ENCODE measurements at regions not wholly inside any gene's neighbourhood (a gene's known extent, or its start where the extent isn't known, plus 50 kb on each side); places are given as distances from the start of the nearest gene placed in this dataset.
A peak's percentile ranks its signal among the peaks of the same experiment; 100 is the strongest.

DNA sequence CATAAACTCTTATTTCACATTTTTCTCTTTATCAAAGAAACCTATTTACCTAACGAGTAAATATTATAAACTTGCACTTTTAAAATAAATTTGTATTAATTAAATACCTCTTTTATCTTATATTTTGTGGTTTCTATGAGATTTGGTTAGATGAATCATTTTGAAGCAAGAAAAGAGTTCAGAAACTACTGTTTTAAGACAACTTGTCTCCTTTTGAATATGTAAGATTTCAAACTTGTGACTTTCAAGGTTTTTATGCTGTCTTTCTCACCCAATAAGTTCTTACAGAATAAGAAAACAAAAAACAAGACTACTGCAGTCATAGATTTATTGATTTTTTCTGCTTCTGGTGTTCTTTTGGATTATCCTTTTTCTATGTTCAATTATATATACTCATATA is 339.0 kb downstream of the SNAPC1 start:
- DNase-seq = no peak

DNA sequence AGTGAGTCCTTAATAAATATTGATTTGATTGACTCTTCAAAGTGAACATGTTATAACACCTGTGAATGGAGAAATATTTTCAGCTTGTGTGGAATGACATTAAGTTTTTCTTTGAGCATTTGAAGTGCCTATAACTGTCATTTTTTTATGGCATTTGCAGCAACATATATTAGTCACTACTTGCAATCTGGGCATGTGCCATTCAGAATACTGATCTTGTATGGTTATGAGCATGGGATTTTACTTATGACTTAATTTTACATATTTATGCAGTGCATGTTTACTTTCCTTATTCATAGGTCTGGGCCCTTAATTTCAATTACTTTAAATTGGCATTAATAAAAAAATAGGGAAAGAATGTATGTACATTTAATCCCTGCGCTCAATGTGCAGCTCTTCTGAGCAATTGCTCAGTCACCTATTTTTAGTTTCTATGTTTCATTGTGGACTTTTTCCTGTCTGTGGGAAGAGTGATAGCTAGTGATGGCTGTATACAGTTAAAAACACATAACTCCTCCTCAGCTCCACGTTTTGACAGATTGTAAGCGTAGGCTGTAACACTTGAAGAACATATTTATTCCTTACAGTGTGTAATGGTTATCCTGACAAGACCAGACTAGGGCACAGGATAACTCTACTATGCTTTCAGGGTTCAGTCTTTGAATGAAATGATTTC is 339.6 kb downstream of the SNAPC1 start:
- DNase-seq = no peak

DNA sequence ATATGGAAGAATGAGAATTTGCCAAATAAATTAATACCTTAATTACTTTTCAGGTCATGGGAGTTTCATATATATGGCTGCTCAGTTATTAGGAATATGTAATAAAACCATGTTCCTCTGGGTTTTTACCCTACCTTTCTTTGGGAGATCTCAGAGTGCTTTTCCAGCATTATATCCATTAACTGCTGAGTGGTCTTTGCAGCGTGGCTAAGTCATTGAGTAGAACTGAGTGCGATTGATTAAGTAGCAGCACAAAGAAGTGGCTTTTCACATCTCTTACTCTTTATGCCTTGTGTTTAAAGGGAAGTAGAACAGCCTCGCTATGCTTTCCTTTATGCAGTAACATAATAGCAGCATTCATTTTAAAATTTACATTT is 340.1 kb downstream of the SNAPC1 start:
- no peak for DNase-seq

DNA sequence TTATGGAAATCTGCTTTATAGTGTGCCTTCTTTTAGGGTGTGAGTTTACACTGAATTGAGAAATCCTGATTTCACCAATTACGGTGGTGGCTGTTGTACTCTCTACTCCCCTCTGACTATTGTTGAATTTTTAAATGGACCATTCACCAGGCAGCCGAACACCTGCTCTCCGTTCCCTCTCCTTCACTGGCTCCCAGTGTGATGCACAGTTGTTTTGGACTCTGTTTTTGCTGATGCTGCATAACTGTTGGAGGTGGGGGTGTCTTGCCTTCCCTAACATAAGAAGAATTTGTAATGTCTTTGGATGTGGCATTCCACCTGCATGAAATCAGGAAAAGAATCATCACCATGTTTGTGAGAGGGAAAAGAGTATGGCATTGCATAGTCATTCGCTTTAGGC is 341.2 kb downstream of the SNAPC1 start:
- no peak for DNase-seq

DNA sequence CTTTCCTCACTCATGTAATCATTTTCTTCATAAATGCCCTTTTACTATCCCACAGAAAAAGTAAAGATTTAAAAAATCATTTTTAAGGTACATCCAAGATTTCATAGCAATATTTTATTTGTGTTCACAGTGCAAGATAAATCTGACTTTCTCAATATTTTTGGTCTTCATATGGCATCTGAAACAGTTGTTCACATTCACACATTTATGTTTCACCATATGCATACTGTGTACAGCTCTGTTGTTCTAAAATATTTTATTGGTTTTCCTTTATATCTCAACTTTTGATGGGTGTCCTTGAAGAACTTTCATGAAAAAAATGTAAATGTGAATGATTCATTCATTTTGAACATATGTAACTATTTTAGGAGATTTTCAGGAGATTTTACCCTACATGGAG is 348.7 kb downstream of the SNAPC1 start:
- no peak for DNase-seq

DNA sequence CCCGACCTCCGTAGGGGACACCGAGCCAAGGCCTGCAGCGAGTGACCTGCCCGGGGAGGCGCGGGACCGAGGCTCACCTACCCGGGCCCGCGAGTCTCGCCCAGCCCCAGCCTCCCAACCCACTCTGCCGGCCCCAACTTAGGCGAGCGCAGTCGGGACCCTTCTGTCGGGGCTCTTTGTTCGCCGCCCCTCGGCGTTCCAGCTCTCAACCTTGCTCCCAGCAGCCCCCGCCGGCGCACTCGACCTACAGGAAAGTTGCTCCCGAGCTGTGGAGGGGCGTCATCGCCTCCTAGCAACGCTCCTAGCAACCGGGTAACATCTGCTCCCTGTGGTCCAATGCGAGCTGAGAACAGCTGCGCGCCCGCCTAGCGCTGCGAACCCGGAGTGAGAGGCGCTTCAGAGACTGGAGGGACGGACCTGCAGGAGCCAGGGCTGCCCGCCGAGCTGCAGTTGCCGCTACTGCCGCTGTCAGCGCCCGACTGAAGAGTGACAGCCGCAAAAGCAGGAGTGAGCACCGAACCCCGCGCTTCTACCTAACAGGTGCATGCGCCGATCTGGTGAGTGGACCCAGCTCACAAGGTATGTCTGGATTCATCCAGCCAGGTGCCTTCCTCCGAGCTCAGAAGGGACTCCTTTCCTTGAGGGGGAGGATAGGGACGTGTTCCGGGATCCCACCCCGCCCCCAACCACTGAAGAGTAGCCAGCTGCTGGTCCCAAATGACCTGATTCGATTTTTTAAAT is 355.0 kb downstream of the SNAPC1 start:
- DNase-seq = peak; percentile 57

DNA sequence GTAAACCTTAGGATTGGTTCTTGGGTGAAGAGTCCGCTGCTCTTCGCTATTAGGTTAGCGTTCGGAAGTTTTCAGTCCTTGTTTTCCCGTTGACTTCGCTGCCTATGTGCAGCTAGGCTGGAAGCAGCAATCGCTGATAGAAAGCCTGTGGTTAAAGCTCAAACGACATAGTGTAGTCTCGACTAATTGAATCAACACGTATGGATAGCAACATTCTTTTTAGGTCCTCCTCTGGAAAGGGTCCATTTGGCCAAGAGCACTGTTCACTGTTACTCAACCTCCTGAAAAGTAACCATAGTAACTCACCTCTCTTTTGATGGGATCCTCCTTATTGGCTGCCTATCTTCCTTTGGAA is 355.5 kb downstream of the SNAPC1 start:
- no peak for DNase-seq

DNA sequence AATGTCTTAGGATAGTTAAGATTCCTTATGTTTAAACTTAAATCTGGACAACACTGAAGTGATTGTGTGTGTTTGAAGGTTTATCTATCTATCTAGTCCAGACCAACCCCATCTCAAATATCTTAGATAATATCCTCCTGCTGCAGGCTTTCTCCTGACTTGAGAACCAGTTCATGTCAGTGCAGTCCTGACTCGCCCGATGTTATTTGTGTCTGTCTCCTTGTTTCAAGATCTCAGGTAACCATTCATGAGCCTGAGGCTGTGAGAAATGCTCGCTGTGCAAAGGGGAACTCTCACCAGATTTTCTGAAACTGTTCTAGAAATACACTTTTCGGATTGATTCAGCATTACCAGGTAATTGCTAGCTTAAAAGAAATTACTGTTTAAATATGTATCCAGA is 356.2 kb downstream of the SNAPC1 start:
- DNase-seq = no peak

DNA sequence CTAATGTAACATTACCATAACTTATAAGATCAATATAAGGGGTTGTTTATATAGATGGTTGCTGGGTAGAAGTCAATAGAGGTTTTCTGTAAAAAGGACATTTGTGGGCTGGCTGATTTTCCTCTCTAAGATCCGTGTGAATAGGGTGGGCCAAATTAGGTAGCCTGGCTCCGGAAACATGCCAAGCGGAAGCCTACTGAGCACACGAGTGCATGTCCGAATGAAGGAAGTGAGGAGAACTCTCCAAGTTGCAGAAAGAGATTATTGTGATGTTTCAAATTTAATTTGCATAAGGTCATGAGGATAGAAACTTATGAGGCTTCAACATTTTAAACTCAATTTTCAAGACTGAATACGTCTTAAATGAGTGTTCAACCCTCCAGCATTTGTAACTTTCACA is 356.7 kb downstream of the SNAPC1 start:
- no peak for DNase-seq

DNA sequence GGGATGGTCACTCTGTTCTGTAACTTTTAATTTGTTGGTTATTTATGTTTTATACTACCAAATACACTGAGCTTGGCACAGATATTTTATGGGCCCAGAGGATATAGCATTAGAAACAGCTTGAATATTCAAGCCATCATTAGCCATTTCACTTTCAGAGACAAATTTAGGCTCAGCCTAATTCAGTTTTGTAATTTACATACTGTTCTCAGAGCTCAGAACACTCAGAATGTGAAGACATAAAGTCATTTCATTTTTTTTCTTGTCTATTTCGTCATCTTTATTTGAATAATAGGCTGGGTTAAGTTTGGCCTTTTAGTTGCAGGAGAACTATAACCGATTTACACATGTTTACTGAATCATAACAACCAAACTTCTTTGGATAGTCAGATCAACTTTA is 361.7 kb downstream of the SNAPC1 start:
- no peak for DNase-seq

DNA sequence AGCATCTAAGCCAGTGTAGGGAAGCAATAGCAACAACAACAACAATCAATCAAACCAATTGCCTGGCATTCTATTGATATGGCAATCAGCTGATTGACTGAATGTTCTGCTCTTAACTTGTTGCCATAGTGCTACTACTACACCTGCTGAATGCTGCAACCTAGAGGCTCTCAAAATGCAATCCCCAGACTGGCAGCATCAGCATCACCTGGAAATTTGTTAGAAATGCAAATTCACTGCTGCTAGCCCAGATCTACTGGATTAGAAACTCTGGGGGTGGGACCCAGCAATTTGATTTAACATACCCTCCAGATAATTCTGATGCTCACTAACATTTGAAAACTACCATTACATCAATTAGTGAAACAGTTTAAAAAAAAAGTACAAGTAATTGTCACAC is 363.6 kb downstream of the SNAPC1 start:
- no peak for DNase-seq

DNA sequence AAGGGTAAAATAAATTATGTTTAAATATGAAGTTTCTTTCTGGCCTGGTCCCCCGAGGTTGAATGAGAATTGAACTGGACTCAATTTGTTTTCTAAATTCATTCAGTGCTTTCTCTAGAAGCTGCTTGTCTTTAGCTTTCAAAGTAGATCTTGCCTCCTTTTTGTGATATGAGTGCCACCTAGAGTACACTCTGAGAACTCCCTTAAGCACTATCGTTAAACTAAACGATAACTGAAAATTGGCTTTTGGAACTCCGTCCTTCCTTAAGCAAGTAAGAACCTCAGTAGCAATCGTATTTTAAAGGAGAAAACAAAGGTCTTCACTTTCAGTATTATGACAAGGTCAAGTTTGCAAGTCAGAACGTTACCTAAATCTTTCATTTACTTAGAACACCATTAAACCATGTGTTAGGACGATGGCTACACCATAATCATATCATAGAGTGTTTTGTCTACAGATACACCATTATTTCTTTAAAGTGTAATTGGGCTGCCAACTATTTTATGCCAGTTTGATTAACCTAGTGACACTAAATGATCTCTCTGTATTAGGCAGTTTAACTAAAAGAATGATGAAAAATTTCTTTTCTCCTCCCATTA is 364.8 kb downstream of the SNAPC1 start:
- DNase-seq = peak; percentile 41

DNA sequence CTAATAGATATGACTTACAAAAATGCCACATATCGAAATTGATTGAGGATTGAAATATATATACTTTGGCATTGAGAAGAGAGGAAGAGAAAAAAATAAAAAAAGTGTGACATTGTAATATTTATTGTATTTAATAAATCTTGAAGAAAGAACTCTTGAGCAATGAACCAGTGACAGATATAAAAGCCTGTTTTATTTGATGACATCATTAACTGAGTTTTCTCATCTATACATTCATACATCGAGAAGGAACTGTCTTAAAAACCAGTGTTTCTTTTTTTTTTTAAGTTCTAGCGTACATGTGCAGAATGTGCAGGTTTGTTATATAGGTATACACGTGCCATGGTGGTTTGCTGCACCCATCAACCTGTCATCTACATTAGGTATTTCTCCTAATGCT is 368.2 kb downstream of the SNAPC1 start:
- DNase-seq = no peak

DNA sequence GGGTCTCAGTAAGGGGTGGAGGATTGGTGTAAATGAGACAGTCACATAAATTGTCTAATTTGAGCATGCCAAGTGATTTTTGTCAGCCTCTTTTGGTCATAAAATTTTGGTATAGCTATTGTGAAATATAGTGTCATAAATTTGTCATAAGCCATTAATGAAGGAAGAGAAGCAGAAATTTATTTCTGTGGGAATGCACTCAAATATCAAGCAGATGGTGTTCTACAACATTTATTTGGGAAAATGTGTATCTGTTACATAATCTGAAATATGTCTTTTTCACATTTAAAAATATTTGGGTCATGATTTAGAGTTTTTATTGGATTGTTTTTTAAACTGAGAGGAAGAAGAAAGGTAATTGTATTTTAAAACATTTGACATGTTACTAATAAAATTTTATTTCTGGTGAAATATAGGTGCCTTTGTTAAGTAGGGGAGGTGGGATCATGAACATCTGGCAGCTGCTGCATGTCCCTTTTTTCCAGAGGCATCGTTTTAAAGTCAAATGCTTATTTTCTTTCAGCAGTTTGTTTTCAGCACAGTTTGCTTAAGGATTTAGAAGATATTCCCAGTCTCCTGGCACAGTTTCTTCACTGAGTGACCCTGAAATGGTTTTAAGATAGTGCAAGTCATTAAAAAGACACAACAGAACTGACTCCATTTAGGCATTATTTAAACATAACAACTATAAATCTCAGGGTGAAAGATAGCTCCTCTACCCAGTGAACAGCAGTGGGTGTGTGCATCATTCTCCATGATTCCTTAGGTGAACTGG is 371.7 kb downstream of the SNAPC1 start:
- DNase-seq = no peak

DNA sequence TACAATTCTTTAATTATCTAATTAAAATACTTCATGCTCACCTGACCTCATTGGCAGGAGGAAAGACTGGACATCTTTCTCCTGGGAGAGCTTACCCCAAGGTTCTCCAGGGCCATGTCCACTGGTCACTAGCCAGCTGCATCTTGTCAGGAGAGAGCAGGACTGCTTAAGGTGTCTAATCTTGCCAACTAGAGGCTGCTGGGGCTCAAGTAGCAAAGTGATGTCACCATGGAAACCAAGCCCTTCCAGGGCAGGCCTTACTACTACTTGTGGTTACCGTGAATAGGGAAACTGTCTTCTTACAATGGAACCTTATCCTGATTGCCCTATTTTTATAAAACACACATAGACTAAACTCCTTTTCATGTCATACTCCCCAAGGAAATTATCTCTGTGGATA is 376.4 kb downstream of the SNAPC1 start:
- DNase-seq = no peak

DNA sequence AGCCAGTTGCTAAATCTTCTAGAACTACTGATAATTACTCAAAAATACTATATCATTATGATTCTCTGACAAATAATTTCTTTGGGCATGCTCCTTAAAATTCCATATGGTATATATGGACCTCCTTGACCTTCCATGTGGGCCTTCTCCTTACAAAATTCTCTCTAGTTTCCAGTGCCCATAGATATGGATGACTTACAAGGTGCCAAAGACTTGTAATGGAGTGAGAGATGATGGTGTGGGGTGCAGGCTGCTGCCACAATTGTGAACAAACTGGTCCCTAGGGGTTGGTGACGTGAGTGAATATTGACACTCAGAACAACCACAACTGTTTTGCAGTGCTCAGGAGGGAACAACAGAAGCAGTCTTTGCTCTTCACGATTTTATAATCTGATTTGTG is 378.9 kb downstream of the SNAPC1 start:
- no peak for DNase-seq

DNA sequence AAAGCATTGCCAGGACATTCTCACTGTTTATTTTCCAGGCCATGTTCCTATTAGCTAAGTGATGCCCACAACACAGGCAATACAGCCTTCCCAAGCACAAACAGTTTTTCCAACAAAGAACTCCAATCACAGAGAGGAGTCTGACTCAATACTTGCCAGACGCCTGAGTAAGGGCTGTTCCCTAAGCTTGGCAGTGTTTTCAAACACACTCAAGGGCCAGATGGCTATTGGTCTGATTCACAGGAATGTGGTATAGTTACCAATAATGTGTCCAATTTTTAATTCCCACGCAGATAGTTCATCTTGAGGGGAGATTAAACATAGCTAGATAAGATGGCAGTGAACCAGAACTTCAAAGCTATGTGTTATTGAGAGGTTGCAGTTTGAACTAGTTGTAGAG is 381.0 kb downstream of the SNAPC1 start:
- peak; percentile 6 for DNase-seq

DNA sequence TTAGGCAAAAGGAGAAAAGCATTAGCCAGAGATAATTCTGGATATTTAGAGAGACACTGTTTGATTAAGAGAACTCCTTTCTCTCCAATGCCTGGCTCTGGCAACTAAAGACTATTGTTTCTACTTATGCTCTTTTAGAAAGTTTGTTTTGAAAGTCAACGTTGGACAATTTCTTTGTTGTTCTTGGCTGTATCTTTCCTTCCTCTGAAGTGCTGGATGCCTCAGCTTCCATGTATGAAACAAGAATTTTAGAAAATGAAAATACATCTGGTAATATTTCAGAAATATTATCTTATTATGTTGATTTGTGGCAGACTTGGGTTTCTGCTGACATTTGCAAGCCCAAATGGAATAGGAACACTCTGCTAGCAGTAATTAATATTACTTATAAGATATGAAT is 382.6 kb downstream of the SNAPC1 start:
- no peak for DNase-seq

DNA sequence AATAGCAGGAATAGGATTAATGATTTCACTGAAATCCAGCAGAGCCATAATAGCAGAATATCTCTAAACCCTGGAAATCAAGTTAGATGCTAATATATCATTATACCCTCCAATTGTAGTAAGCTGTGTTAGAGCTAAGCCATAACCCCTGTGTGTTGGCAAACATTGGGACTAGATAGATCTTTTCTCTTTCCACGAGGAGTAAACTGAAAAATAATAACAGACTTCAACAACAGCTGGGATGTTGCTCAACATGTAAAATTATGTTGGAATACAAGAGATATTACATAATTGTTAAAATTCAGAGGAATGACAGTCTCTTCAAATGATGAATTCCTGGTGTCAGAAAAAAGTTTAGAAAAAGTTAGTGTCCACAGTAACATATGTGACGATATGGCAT is 383.8 kb downstream of the SNAPC1 start:
- DNase-seq = no peak

DNA sequence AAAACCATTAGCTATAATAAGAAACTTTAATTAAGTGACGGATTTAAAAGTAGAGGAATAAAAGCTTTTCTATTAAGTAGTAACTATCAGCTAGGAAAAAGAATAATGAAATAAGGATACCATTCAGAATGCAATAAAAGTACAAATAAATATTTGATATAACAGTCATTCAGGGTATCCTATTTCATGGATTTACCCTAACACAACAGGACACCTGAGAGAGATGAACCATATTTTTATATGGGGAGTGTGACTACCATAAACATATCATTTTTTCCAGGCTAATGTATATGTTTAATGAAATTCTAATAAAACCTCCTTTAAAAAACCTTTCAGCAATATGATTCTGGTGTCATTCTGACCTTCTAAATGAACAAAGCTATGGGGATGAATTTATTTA is 393.8 kb downstream of the SNAPC1 start:
- DNase-seq = no peak

DNA sequence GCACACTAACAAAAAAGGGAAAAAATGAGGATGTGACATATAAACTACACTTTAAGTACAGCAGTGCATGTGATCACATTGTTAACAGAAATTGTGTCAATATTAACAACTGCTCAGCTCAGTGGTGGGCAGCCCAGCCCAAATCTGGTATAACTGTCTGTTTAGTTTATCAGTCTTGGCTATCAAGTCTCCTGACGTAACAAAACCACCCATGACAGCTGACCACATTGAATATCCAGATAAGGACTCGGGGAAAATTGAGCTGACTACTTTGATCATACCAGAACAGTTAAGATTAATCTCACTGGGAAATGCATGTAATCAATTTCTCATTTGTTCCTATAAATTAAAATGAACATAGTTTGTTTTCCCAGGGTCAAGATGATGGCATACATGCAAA is 396.6 kb downstream of the SNAPC1 start:
- no peak for DNase-seq

DNA sequence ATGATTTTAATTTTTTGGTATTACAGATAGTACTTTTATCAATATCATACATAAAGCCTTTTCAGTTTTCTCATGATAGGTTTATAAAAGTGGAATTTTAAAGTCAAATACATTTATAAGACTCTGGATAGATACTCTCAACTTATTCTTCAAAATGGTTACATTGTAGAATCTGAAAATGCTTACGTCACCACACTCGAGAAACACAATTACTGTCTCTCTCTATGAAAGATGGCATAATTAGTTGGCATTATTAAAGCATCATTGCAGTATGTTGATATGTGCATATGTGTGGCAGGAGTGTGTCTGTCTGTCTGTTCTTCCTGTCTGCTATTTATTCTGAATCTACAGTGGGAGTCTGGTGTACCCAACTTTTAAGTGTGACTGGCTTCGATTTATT is 397.1 kb downstream of the SNAPC1 start:
- no peak for DNase-seq

DNA sequence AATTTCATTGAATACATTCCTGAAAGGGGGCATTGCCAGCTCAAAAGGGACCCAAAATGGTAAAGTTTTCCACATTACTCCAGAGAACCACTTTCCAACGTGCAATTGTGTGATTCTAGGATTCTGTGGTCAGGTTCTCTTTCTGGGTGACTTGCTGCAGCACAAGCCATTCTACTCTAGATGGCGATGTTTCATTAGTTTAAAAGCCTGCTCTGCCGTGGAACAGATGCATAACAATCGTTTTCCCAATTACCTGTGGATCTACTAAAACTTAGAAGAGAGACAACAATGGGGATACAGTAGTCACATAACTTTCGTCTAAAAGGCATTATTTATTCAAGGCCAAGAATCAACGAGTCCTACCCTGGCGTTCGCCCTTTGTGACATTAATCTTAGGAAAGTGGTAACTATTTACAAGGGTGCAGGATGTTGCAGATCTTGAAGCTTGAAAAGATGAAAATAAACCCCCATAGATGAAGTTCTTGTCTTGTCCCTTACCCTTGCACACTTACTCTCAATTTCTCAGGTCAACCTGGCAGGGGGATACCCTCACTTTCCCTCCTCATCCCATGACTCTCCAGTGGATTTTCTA is 400.9 kb downstream of the SNAPC1 start:
- peak; percentile 28 for DNase-seq

Measured in fibroblast of skin of right biceps (primary cell).